Right renal cortex interstitium (tissue), 3 donors: ENCODE measurements at regions not wholly inside any gene's neighbourhood (a gene's known extent, or its start where the extent isn't known, plus 50 kb on each side); places are given as distances from the start of the nearest gene placed in this dataset.

Experiments
- DNase-seq, 3 donors: peaks; one replicate each; pipeline ENCODE4 v3.0.0-alpha.2; 2013; ENCODE audit warnings: low read depth in 3 of 3, low spot score in 2 of 3

- no peak for DNase-seq
Measured at GRCh38 chr10:71136036-71136721, 76.2 kb upstream of the UNC5B start.

GRCh38 chr10:71137701-71138100 lies 74.7 kb upstream of the UNC5B start:
- no peak for DNase-seq

GRCh38 chr10:71138166-71138830 lies 74.1 kb upstream of the UNC5B start:
- DNase-seq = no peak

GRCh38 chr10:71141528-71141927 lies 70.8 kb upstream of the UNC5B start:
- no peak for DNase-seq

GRCh38 chr10:71143170-71143569 lies 69.2 kb upstream of the UNC5B start:
- no peak for DNase-seq

GRCh38 chr10:71143610-71144009 lies 68.8 kb upstream of the UNC5B start:
- no peak for DNase-seq

- no peak for DNase-seq
Measured at GRCh38 chr10:71144824-71145223, 67.5 kb upstream of the UNC5B start.

GRCh38 chr10:71145352-71145945 lies 66.9 kb upstream of the UNC5B start:
- DNase-seq = no peak

GRCh38 chr10:71150796-71151195 lies 61.6 kb upstream of the UNC5B start:
- DNase-seq = no peak

GRCh38 chr10:71152043-71152442 lies 60.3 kb upstream of the UNC5B start:
- DNase-seq = no peak

- peak in 1 of 3 donors; percentile 23 for DNase-seq
Measured at GRCh38 chr10:71156436-71156835, 55.9 kb upstream of the UNC5B start.

- DNase-seq = no peak
Measured at GRCh38 chr10:71157435-71157834, 54.9 kb upstream of the UNC5B start.

GRCh38 chr10:71158251-71158650 lies 54.1 kb upstream of the UNC5B start:
- no peak for DNase-seq

GRCh38 chr10:71158902-71159301 lies 53.5 kb upstream of the UNC5B start:
- DNase-seq = no peak

- no peak for DNase-seq
Measured at GRCh38 chr10:71159892-71160291, 52.5 kb upstream of the UNC5B start.

- DNase-seq = no peak
Measured at GRCh38 chr10:71161425-71161824, 50.9 kb upstream of the UNC5B start.
